RWPE1 (cell line): ENCODE measurements at regions not wholly inside any gene's neighbourhood (a gene's known extent, or its start where the extent isn't known, plus 50 kb on each side); places are given as distances from the start of the nearest gene placed in this dataset.
A peak's percentile ranks its signal among the peaks of the same experiment; 100 is the strongest.

ENCODE experiments used
- CTCF ChIA-PET: fragments of 350-600 bp; sonication (Branson Sonifier 250); formaldehyde crosslinking; extraction: SDS; loops from one replicate; lab custom pipeline; 2021; lab: Yijun Ruan, JAX
- POLR2A ChIA-PET: fragments of 400-600 bp; formaldehyde crosslinking; extraction: SDS; loops from one replicate; lab custom pipeline; 2020; ENCODE audit warnings: antibody characterized with exemption; ENCODE audit not compliant: low non-redundant PET; lab: Yijun Ruan, JAX
- DNase-seq: peaks from one replicate; pipeline ENCODE4 v3.0.0; 2012; ENCODE audit warnings: low spot score
- H3K27ac ChIP-seq: fragments of 450-650 bp; 2 replicates; pipeline ENCODE4 v1.5.1; 2017
- TF ChIP-seq, protein P1 (sequence below): fragments of 450-650 bp; conservative IDR thresholded peaks from 2 replicates; pipeline ENCODE4 v1.5.1; 2017; ENCODE audit warnings: low read depth, mild to moderate bottlenecking

DNA sequence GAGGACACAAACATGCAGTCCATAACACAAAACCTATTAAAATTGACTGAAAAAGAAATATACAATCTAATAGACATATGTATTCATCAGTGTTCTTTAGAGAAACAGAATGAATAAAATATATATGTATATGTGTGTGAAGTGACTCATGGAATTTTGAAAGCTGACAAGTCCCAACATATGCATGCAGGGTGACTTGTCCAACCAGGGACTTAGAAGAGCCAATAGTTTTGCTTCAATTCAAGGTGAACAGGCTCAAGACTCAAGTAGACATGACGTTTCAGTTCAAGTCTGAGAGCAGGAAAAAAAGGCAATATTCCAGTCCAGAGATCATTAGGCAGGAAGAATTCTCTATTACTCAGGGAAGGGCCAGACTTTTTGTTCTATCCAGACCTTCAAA, 271.2 kb upstream of the SETBP1 start:
- TF ChIP-seq, protein P1, sequence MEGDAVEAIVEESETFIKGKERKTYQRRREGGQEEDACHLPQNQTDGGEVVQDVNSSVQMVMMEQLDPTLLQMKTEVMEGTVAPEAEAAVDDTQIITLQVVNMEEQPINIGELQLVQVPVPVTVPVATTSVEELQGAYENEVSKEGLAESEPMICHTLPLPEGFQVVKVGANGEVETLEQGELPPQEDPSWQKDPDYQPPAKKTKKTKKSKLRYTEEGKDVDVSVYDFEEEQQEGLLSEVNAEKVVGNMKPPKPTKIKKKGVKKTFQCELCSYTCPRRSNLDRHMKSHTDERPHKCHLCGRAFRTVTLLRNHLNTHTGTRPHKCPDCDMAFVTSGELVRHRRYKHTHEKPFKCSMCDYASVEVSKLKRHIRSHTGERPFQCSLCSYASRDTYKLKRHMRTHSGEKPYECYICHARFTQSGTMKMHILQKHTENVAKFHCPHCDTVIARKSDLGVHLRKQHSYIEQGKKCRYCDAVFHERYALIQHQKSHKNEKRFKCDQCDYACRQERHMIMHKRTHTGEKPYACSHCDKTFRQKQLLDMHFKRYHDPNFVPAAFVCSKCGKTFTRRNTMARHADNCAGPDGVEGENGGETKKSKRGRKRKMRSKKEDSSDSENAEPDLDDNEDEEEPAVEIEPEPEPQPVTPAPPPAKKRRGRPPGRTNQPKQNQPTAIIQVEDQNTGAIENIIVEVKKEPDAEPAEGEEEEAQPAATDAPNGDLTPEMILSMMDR = no peak
- no peak overlapping the region for H3K27ac ChIP-seq
- CTCF ChIA-PET = no interaction called here
- POLR2A ChIA-PET = no interaction called here
- DNase-seq = peak; percentile 13

DNA sequence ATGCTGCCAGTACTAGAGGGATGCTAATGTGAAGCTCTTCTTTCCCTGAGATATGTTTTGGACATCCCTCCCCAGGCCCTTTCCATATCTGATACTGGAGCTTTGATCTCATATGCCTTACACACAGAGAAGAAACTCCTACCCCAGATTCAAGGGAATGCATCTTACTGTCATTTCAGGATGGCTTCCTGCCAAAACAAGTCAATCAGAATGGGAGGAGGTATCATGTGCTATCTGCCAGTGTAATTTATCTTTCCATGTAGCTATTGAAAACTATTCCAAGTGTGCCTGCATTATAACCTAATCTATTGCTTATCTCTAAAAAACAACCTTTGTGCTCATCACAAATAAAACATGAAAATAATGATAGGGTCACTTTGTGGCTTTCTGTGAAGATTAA, 269.9 kb upstream of the SETBP1 start:
- no peak overlapping the region for H3K27ac ChIP-seq
- TF ChIP-seq, protein P1 = no peak
- DNase-seq = no peak
- ChIA-PET POLR2A (no interaction called here), CTCF (no interaction called here)

DNA sequence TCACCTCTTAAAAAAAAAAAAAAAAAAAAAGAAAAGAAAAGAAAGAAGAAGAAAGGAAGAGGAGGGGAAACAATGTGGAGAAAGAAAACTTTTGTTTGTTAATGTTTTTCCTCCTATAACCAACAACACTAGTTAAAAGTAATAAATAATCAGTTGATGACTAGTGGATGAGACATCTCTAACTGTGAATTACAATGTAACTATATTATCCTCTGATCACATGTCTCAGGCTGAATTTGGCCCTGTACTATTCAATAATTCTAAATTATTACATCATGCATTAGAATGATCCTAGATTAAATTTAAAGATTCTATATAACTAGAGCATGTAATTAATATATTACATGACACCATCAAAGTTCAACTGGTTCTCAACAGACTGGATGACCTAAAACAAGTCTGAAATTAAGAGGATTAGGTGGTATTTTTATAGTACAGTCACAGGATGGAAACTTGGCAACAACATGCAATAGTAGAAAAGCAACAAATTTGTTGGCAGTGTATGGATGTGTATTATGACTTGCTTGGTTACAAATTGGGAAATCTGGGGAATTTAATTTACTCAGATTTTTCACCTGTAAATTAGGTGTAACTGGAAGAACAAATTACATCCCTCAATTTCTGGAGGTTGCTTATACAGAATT, 269.3 kb upstream of the SETBP1 start:
- CTCF ChIA-PET = interaction anchor here (0.6 kb wide), 1 partner anchor 266 kb away, joined by 3 read pairs; no protein-coding TSS in a partner anchor
- TF ChIP-seq, protein P1 = no peak
- no peak for DNase-seq
- no peak overlapping the region for H3K27ac ChIP-seq
- POLR2A ChIA-PET = no interaction called here

DNA sequence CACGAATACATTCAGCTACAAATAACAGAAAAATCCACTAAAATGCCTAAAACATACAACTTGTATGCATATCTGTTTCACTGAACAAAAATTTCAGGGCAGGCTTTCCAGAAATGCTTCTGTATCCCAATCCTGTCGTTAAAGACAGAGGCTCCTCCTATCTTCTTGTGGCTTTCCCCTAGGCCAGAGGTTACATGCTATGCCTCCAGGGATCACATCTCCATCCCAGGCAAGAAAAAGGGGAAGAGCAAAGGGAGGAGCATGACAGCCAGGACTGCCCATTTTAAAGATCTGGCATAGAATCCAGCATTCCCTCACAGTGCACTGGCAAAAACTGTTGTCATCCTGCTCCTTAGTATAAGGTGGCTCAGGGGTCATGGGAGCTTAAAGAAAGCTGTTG, 268.7 kb upstream of the SETBP1 start:
- TF ChIP-seq, protein P1 = no peak
- POLR2A ChIA-PET = no interaction called here
- no peak for DNase-seq
- no peak overlapping the region for H3K27ac ChIP-seq
- CTCF ChIA-PET = interaction anchor here (0.6 kb wide), 1 partner anchor 266 kb away, joined by 3 read pairs; no protein-coding TSS in a partner anchor

DNA sequence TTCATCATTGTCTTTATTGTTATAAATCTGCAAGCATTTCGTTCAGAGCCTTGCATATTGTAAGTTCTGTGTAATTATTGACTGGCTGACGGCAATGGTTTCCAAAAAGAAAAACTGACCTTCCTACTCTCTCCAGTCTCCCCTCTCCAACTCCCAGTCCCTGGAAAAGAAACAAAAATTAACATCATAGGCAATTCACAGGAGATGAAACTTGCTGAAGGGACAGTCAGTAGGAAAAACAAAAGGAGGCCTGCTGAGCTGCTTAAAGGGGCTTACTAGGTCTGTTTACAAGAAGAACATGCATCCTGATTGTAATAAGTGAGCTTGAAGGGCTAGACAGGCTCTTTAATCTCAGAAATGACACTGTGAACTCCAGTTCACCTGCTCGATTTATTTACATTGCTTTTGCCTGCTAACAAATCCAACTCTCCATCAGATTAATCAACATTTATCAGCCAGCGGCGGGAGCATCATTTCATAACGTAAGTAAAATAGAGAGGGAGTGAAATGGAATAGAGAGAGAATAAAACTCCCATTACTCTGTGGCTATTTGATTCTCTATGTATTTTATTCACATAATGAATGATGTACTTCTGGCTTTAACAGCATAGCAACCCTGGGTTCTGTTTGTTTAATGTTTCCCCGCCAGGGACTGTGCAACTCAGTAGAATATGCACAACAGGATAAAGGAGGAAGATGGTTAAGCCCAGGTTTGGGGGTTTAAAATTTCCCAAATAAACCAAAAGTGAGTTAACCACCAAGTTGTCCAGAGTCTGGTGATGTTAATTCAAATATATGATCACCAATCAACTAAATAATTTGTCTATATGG, 256.7 kb upstream of the SETBP1 start:
- no peak overlapping the region for H3K27ac ChIP-seq
- DNase-seq = no peak
- TF ChIP-seq, protein P1 = no peak
- CTCF ChIA-PET = interaction anchor here (0.7 kb wide), 1 partner anchor 8 kb away, joined by 3 read pairs; no protein-coding TSS in a partner anchor
- POLR2A ChIA-PET = no interaction called here

DNA sequence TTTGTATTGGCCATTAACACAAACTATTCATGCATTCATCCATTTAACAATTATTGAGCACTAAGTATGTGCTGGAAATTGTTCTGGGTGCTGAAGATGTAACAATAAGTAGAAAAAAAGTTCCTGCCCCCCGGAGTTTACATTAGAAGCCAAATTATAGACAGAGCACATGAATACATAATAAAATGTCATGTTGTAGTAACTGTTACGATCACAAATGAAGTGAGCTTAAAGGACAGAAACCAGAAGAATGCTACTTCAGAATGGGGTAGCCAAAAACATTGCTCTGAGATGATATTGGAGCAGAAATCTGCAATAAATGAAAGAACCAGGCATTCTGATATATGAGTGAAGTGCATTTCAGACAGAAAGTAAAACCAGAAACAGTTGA, 256.0 kb upstream of the SETBP1 start:
- TF ChIP-seq, protein P1 = no peak
- no peak for DNase-seq
- CTCF ChIA-PET = interaction anchor here (0.6 kb wide), 1 partner anchor 54 kb away, joined by 3 read pairs; no protein-coding TSS in a partner anchor

More for the DNA sequence above, 256.0 kb upstream of the SETBP1 start:
- POLR2A ChIA-PET = no interaction called here
- no peak overlapping the region for H3K27ac ChIP-seq
